Ishikawa (cell line): ENCODE measurements at regions not wholly inside any gene's neighbourhood (a gene's known extent, or its start where the extent isn't known, plus 50 kb on each side); places are given as distances from the start of the nearest gene placed in this dataset.

Experiments
- CEBPB ChIP-seq: IDR thresholded peaks from 2 replicates; pipeline ENCODE4 v1.6.1; 2012
- CREB1 ChIP-seq: IDR thresholded peaks from 2 replicates; pipeline ENCODE4 v1.6.1; 2012; ENCODE audit warnings: low read depth
- EGR1 ChIP-seq: IDR thresholded peaks from 2 replicates; pipeline ENCODE4 v1.6.1; 2012
- EP300 ChIP-seq: IDR thresholded peaks from 2 replicates; pipeline ENCODE4 v1.6.1; 2012; ENCODE audit warnings: borderline replicate concordance
- FOXM1 ChIP-seq: IDR thresholded peaks from 2 replicates; pipeline ENCODE4 v1.6.1; 2012; ENCODE audit warnings: low read depth, borderline replicate concordance
- MAX ChIP-seq: IDR thresholded peaks from 2 replicates; pipeline ENCODE4 v1.6.1; 2012
- NFIC ChIP-seq: IDR thresholded peaks from 2 replicates; pipeline ENCODE4 v1.6.1; 2012
- RAD21 ChIP-seq: IDR thresholded peaks from 2 replicates; pipeline ENCODE4 v1.6.1; 2012; ENCODE audit warnings: low read depth
- REST ChIP-seq: IDR thresholded peaks from 2 replicates; pipeline ENCODE4 v1.6.1; 2012; ENCODE audit warnings: low read depth, mild to moderate bottlenecking
- TAF1 ChIP-seq: IDR thresholded peaks from 2 replicates; pipeline ENCODE4 v1.6.1; 2012; ENCODE audit warnings: low read depth, mild to moderate bottlenecking
- TCF12 ChIP-seq: IDR thresholded peaks from 2 replicates; pipeline ENCODE4 v1.6.1; 2012; ENCODE audit warnings: low read depth
- TEAD4 ChIP-seq: IDR thresholded peaks from 2 replicates; pipeline ENCODE4 v1.6.1; 2012
- USF1 ChIP-seq: IDR thresholded peaks from 2 replicates; pipeline ENCODE4 v1.6.1; 2012
- YY1 ChIP-seq: IDR thresholded peaks from 2 replicates; pipeline ENCODE4 v1.6.1; 2012; ENCODE audit warnings: low read depth
- ZBTB7A ChIP-seq: IDR thresholded peaks from 2 replicates; pipeline ENCODE4 v1.6.1; 2012; ENCODE audit warnings: low read depth

GRCh38 chr10:111344804-111345203 lies 268.0 kb downstream of the ADRA2A start:
- no peak for TF ChIP-seq RAD21
- TF ChIP-seq NFIC, result no peak
- no peak for TF ChIP-seq EGR1
- TF ChIP-seq MAX, result no peak

GRCh38 chr10:111347386-111348013 lies 270.7 kb downstream of the ADRA2A start:
- TF ChIP-seq FOXM1 (no peak), TAF1 (no peak), REST (no peak), MAX (no peak), RAD21 (no peak), CREB1 (no peak), TEAD4 (no peak), EGR1 (no peak), USF1 (no peak), YY1 (no peak), EP300 (no peak), ZBTB7A (no peak), NFIC (no peak)

GRCh38 chr10:111348076-111348475 lies 271.2 kb downstream of the ADRA2A start:
- TF ChIP-seq CREB1 (no peak), TEAD4 (no peak), REST (no peak), TCF12 (no peak), FOXM1 (no peak), CEBPB (no peak)

- no peak for TF ChIP-seq NFIC
- no peak for TF ChIP-seq MAX
- no peak for TF ChIP-seq CREB1
- TF ChIP-seq TAF1, result no peak
- TF ChIP-seq ZBTB7A, result no peak
- TF ChIP-seq USF1, result no peak
- TF ChIP-seq RAD21, result no peak
Observed at GRCh38 chr10:111354859-111355258, 278.0 kb downstream of the ADRA2A start.

- TF ChIP-seq FOXM1 (no peak), YY1 (no peak), NFIC (no peak), EGR1 (no peak), TAF1 (no peak)
Observed at GRCh38 chr10:111356571-111356970, 279.7 kb downstream of the ADRA2A start.

- no peak for TF ChIP-seq EP300
- TF ChIP-seq CEBPB, result no peak
- no peak for TF ChIP-seq TCF12
- no peak for TF ChIP-seq ZBTB7A
- no peak for TF ChIP-seq CREB1
- TF ChIP-seq NFIC, result no peak
- no peak for TF ChIP-seq EGR1
- TF ChIP-seq MAX, result no peak
- no peak for TF ChIP-seq REST
- TF ChIP-seq FOXM1, result no peak
- TF ChIP-seq TEAD4, result no peak
- TF ChIP-seq YY1, result no peak
- TF ChIP-seq USF1, result no peak
Observed at GRCh38 chr10:111357859-111358258, 281.0 kb downstream of the ADRA2A start.
